H1 (cell line): ENCODE measurements at regions not wholly inside any gene's neighbourhood (a gene's known extent, or its start where the extent isn't known, plus 50 kb on each side); places are given as distances from the start of the nearest gene placed in this dataset.

ENCODE experiments used
- CTCF ChIA-PET: fragments of 300-600 bp; sonication (Branson Sonifier 250); formaldehyde crosslinking; loops from one replicate; lab custom pipeline; 2021; ENCODE audit not compliant: partially characterized antibody; lab: Charles Lee
- POLR2A ChIA-PET: fragments of 300-600 bp; sonication (Branson Sonifier 250); formaldehyde crosslinking; loops from one replicate; lab custom pipeline; 2021; ENCODE audit warnings: inconsistent platforms; ENCODE audit not compliant: partially characterized antibody; lab: Charles Lee
- DNase-seq, 2 experiments: peaks; one replicate each; pipeline versions ENCODE4 v3.0.0 to v3.0.0-alpha.2; 2010 to 2022; ENCODE audit warnings: low spot score in 2 of 2, low read depth in 1 of 2, mixed read lengths in 1 of 2
- FAIRE-seq: peaks from 2 replicates; lab custom pipeline; 2011; peaks lifted over from hg19 to GRCh38; lab: Jason Lieb, UNC
- H2AFZ ChIP-seq: 2 replicates; pipeline ENCODE4 v1.8.1; 2012; ENCODE audit warnings: low read length, inconsistent platforms
- H2AK5ac ChIP-seq: 2 replicates; pipeline ENCODE4 v1.6.1; 2013; ENCODE audit warnings: low read depth, low read length
- H2BK120ac ChIP-seq: replicated peaks from 2 replicates; pipeline ENCODE3; 2013; ENCODE audit warnings: low read depth, low read length, inconsistent platforms
- H2BK12ac ChIP-seq: 2 replicates; pipeline ENCODE4 v1.6.1; 2013; ENCODE audit warnings: low read depth, low read length
- H2BK15ac ChIP-seq: 2 replicates; pipeline ENCODE4 v1.6.1; 2013; ENCODE audit warnings: low read length
- H2BK20ac ChIP-seq: 2 replicates; pipeline ENCODE4 v1.6.1; 2013; ENCODE audit warnings: low read length
- H2BK5ac ChIP-seq: 2 replicates; pipeline ENCODE4 v1.6.1; 2013; ENCODE audit warnings: low read depth, low read length
- H3K14ac ChIP-seq: 2 replicates; pipeline ENCODE4 v1.6.1; 2013; ENCODE audit warnings: inconsistent platforms; ENCODE audit not compliant: insufficient read length
- H3K18ac ChIP-seq: 2 replicates; pipeline ENCODE4 v1.6.1; 2013; ENCODE audit warnings: low read length; ENCODE audit errors: extremely low read depth
- H3K23ac ChIP-seq: 2 replicates; pipeline ENCODE4 v1.6.1; 2013; ENCODE audit warnings: inconsistent platforms; ENCODE audit not compliant: insufficient read length
- H3K23me2 ChIP-seq: 2 replicates; pipeline ENCODE4 v1.6.1; 2013; ENCODE audit warnings: low read depth, low read length
- H3K27ac ChIP-seq: 2 replicates; pipeline ENCODE4 v1.6.1; 2011; ENCODE audit warnings: low read depth, low read length, inconsistent platforms
- H3K27me3 ChIP-seq, 4 experiments: replicated peaks in 1 of 4; 1 replicate in 1 of 4; 2 replicates in 3 of 4; pipeline versions ENCODE4 v1.6.1 to v1.8.1; 2011 to 2013; ENCODE audit warnings: low read length in 3 of 4, mild to moderate bottlenecking in 3 of 4, inconsistent platforms in 2 of 4, mixed read lengths in 2 of 4, moderate library complexity in 1 of 4; ENCODE audit not compliant: control insufficient read depth in 3 of 4, insufficient read depth in 3 of 4; ENCODE audit errors: extremely low read depth in 1 of 4
- H3K36me3 ChIP-seq, 4 experiments: 2 replicates each; pipeline versions ENCODE4 v1.6.1 to v1.8.1; 2011 to 2013; ENCODE audit warnings: mild to moderate bottlenecking in 4 of 4, low read length in 3 of 4, moderate library complexity in 2 of 4, control low read depth in 1 of 4, inconsistent platforms in 1 of 4; ENCODE audit not compliant: insufficient read depth in 4 of 4, control insufficient read depth in 2 of 4
- H3K4ac ChIP-seq: replicated peaks from 2 replicates; pipeline ENCODE3; 2013; ENCODE audit warnings: low read length, low read depth, mixed read lengths, inconsistent platforms; ENCODE audit not compliant: insufficient read length
- H3K4me1 ChIP-seq, 4 experiments: replicated peaks in 1 of 4; 1 replicate in 1 of 4; 2 replicates in 3 of 4; pipeline versions ENCODE4 v1.6.1 to v1.8.1; 2011 to 2013; ENCODE audit warnings: low read length in 3 of 4, inconsistent platforms in 2 of 4, mixed read lengths in 1 of 4; ENCODE audit not compliant: insufficient read depth in 4 of 4, control insufficient read depth in 3 of 4
- H3K4me2 ChIP-seq, 2 experiments: 2 replicates each; pipeline versions ENCODE4 v1.6.1 to v1.8.1; 2011 to 2013; ENCODE audit warnings: low read depth in 2 of 2, low read length in 2 of 2, control low read depth in 1 of 2, inconsistent platforms in 1 of 2, mild to moderate bottlenecking in 1 of 2; ENCODE audit not compliant: insufficient read depth in 1 of 2
- H3K4me3 ChIP-seq, 4 experiments: fragments of 200-600, 300-600 bp in 1 of 4; sonication (generic), shearing (Covaris generic), sonication (Bioruptor Twin) in 1 of 4; 2 replicates each; pipeline versions ENCODE4 v1.5.1 to v1.8.1; 2011 to 2016; ENCODE audit warnings: low read length in 4 of 4, low read depth in 3 of 4, control low read depth in 2 of 4, inconsistent platforms in 2 of 4, mild to moderate bottlenecking in 2 of 4, mixed read lengths in 1 of 4, moderate library complexity in 1 of 4; ENCODE audit not compliant: insufficient read depth in 2 of 4; ENCODE audit errors: extremely low read depth in 1 of 4
- H3K56ac ChIP-seq: replicated peaks from 2 replicates; pipeline ENCODE3; 2013; ENCODE audit warnings: low read depth, mild to moderate bottlenecking, mixed read lengths, low read length, inconsistent platforms; ENCODE audit not compliant: insufficient read length
- H3K79me1 ChIP-seq: 2 replicates; pipeline ENCODE4 v1.6.1; 2013; ENCODE audit warnings: low read depth, low read length, control low read depth
- H3K79me2 ChIP-seq, 2 experiments: 2 replicates each; pipeline versions ENCODE4 v1.6.1 to v1.8.1; 2012 to 2013; ENCODE audit warnings: low read length in 2 of 2, mild to moderate bottlenecking in 2 of 2, inconsistent platforms in 1 of 2; ENCODE audit not compliant: insufficient read depth in 2 of 2, control insufficient read depth in 1 of 2
- H3K9ac ChIP-seq, 4 experiments: replicated peaks in 1 of 4; 1 replicate in 1 of 4; 2 replicates in 3 of 4; pipeline versions ENCODE4 v1.6.1 to v1.8.1; 2011 to 2013; ENCODE audit warnings: low read depth in 3 of 4, low read length in 3 of 4, control low read depth in 2 of 4, mild to moderate bottlenecking in 2 of 4, moderate library complexity in 2 of 4, inconsistent platforms in 1 of 4; ENCODE audit errors: extremely low read depth in 1 of 4
- H3K9me3 ChIP-seq, 2 experiments: 2 replicates each; pipeline versions ENCODE4 v1.6.1 to v1.8.1; 2012 to 2013; ENCODE audit warnings: mild to moderate bottlenecking in 2 of 2, moderate library complexity in 2 of 2, control low read depth in 1 of 2, inconsistent platforms in 1 of 2, low read depth in 1 of 2, low read length in 1 of 2, mixed read lengths in 1 of 2; ENCODE audit not compliant: insufficient read depth in 2 of 2
- H4K20me1 ChIP-seq, 2 experiments: replicated peaks in 1 of 2; 2 replicates each; pipeline versions ENCODE3 to v1.8.1; 2011 to 2013; ENCODE audit warnings: inconsistent platforms in 2 of 2, low read length in 2 of 2, mild to moderate bottlenecking in 1 of 2; ENCODE audit not compliant: insufficient read depth in 2 of 2, control insufficient read depth in 1 of 2
- H4K5ac ChIP-seq: 2 replicates; pipeline ENCODE4 v1.6.1; 2013; ENCODE audit warnings: low read length, low read depth, mixed read lengths, inconsistent platforms; ENCODE audit not compliant: insufficient read length
- H4K8ac ChIP-seq: 2 replicates; pipeline ENCODE4 v1.8.0; 2013; ENCODE audit warnings: mild to moderate bottlenecking, moderate library complexity, low read length, inconsistent platforms; ENCODE audit not compliant: insufficient read depth; ENCODE audit errors: extremely low read depth
- H4K91ac ChIP-seq: replicated peaks from 2 replicates; pipeline ENCODE3; 2013; ENCODE audit warnings: low read length, mixed read lengths, inconsistent platforms; ENCODE audit not compliant: insufficient read length
- EP300 ChIP-seq, 2 experiments: IDR thresholded peaks; 1 replicate in 1 of 2; 2 replicates in 1 of 2; pipeline ENCODE4 v1.6.1; 2011 to 2012; ENCODE audit warnings: low read depth in 2 of 2, low read length in 2 of 2, mild to moderate bottlenecking in 2 of 2, borderline replicate concordance in 1 of 2, inconsistent platforms in 1 of 2, moderate library complexity in 1 of 2
- MAFK ChIP-seq: IDR thresholded peaks from 2 replicates; pipeline ENCODE4 v1.6.1; 2012; ENCODE audit warnings: low read depth, mild to moderate bottlenecking, improper control_type of control experiment, low read length
- RBBP5 ChIP-seq: IDR thresholded peaks from 2 replicates; pipeline ENCODE4 v1.7.1; 2012; ENCODE audit warnings: low read depth, mild to moderate bottlenecking, inconsistent platforms, low read length, moderate library complexity, borderline replicate concordance
- RNF2 ChIP-seq: fragments of 200-900, 300-1000 bp; sonication (generic); IDR thresholded peaks from 2 replicates; pipeline ENCODE4 v1.7.1; 2016; ENCODE audit warnings: borderline replicate concordance, low read depth, mild to moderate bottlenecking, antibody characterized with exemption, low read length; ENCODE audit not compliant: poor library complexity, severe bottlenecking; ENCODE audit errors: missing control alignments
- TCF12 ChIP-seq: IDR thresholded peaks from 2 replicates; pipeline ENCODE4 v1.6.1; 2011; ENCODE audit warnings: low read depth, mild to moderate bottlenecking, low read length
- WGBS, 2 experiments: shearing (Covaris generic) in 1 of 2; methylation state at CpG; one replicate each; pipeline versions ENCODE4 v1.1.6 to v1.1.7; 2013 to 2015; ENCODE audit warnings: low lambda C conversion rate in 2 of 2, mixed read lengths in 2 of 2, inconsistent platforms in 1 of 2, low coverage in 1 of 2, missing lambda C conversion rate in 1 of 2; ENCODE audit not compliant: insufficient replicate concordance in 2 of 2, insufficient coverage in 1 of 2, insufficient read length in 1 of 2; ENCODE audit errors: extremely low coverage in 1 of 2, missing lambda C conversion rate in 1 of 2; 5-methylcytosine and 5-hydroxymethylcytosine counted together

DNA sequence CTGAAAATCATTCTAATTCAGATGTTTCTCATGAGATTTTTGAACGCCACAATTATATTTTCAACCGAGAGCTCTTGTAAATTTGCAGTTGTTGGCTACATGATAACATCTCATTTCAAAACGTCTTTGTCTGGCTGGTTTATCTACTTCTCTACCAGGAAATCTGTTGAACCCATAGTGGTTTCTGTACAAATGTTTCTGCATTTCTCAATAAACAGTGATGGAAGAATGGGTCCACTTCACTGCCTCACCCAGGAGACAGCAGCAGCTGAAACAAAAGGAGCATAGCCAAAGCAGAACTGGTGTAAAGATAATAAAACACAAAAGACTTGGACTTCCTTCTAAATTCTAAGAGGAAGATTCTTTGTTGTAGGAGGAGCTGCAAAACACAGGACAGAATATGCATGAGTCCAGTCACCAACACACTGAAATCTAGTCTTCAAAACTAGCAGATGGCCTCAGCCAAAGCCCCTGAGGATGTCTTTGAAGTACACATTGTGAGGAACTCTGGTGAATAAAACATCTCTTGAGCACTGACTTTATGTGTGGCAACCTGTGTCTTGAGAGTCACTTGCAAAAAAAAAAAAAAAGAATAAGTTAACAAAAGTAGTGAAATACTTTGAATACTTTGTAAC is 68.6 kb upstream of the FGF14 start:
- 86% methylated on average over 3 of the region's 3 CpGs; no CpG with 5 or more reads in 1 of the 2 experiments for WGBS, 2 experiments
- H3K4me2 ChIP-seq, result no peak overlapping the region
- no peak overlapping the region for H3K23ac ChIP-seq
- no peak overlapping the region for H4K91ac ChIP-seq
- no peak overlapping the region for H2BK12ac ChIP-seq
- no peak overlapping the region for H2BK5ac ChIP-seq
- no peaks in the 10 kb centered on the region for H3K79me1 ChIP-seq
- peaks cover 0 to 1% (median 0%) of the 10 kb centered on the region in 4 experiments; a peak in 1 of 7 replicates for H3K27me3 ChIP-seq
- no peaks in the 10 kb centered on the region for H3K23me2 ChIP-seq
- no peaks in the 10 kb centered on the region for H3K9me3 ChIP-seq
- H3K56ac ChIP-seq, result no peak overlapping the region
- H3K27ac ChIP-seq, result no peak overlapping the region
- H3K4me3 ChIP-seq, result no peak overlapping the region
- no peak overlapping the region for H3K4ac ChIP-seq
- POLR2A ChIA-PET, result no interaction called here
- FAIRE-seq (no peak), DNase-seq (no peak)
- no peak overlapping the region for H2AK5ac ChIP-seq
- H3K18ac ChIP-seq, result no peak overlapping the region
- H3K9ac ChIP-seq, result no peak overlapping the region
- CTCF ChIA-PET, result interaction anchor here (0.7 to 1.6 kb wide), 3 partner anchors 13 to 85 kb away, joined by 4 to 6 read pairs (median 4); no protein-coding TSS in a partner anchor
- H3K79me2 ChIP-seq, result no peaks in the 10 kb centered on the region
- no peak overlapping the region for H3K14ac ChIP-seq
- TF ChIP-seq EP300 (IDR thresholded peaks at IDR 0.05; ENCODE audit: borderline replicate concordance in 1 of 2, low read depth in 2 of 2, low read length in 2 of 2), result no peak
- TF ChIP-seq MAFK, result no peak
- no peak for TF ChIP-seq RNF2
- no peak for TF ChIP-seq RBBP5
- no peak for TF ChIP-seq TCF12
- TF ChIP-seq, all 59 proteins: peak for 0
- Histone ChIP-seq H4K5ac (no peak overlapping the region), H3K36me3 (no peaks in the 10 kb centered on the region), H3K4me1 (no peaks in the 10 kb centered on the region), H4K20me1 (no peaks in the 10 kb centered on the region), H4K8ac (no peak overlapping the region), H2BK15ac (no peak overlapping the region), H2BK120ac (no peak overlapping the region), H2BK20ac (no peak overlapping the region), H2AFZ (peak overlapping the region; percentile 34; the same call in 1 of the 2 replicates)
